K562 (cell line): ENCODE measurements at regions not wholly inside any gene's neighbourhood (a gene's known extent, or its start where the extent isn't known, plus 50 kb on each side); places are given as distances from the start of the nearest gene placed in this dataset.

Experiments used
- COPS2 ChIP-seq: fragments of 450-650 bp; conservative IDR thresholded peaks from 2 replicates; pipeline ENCODE4 v1.6.1; 2016; ENCODE audit warnings: mild to moderate bottlenecking, moderate library complexity
- FOXK2 ChIP-seq, 2 experiments: fragments of 450-650 bp; IDR thresholded peaks in 1 of 2; conservative IDR thresholded peaks in 1 of 2; 2 replicates each; pipeline ENCODE4 v1.6.1; 2016; ENCODE audit warnings: low read depth in 2 of 2, mild to moderate bottlenecking in 1 of 2
- MAZ ChIP-seq, 2 experiments: fragments of 450-650 bp in 1 of 2; sonication (generic) in 1 of 2; formaldehyde crosslinking; IDR thresholded peaks in 1 of 2; conservative IDR thresholded peaks in 1 of 2; 2 replicates each; pipeline versions ENCODE4 v1.4.0 to v1.5.0; 2020; ENCODE audit warnings: mild to moderate bottlenecking in 1 of 2, missing genetic modification reagents in 1 of 2
- REST ChIP-seq, 2 experiments: fragments of 450-650 bp; formaldehyde crosslinking in 1 of 2; IDR thresholded peaks; 2 replicates each; pipeline versions ENCODE4 v1.4.0 to v1.6.1; 2014 to 2020; ENCODE audit warnings: mild to moderate bottlenecking in 2 of 2, borderline replicate concordance in 1 of 2, low read depth in 1 of 2
- RFX7 ChIP-seq: fragments of 250-450 bp; sonication (Bioruptor Pico); IDR thresholded peaks from 2 replicates; pipeline ENCODE4 v1.5.1; 2021; ENCODE audit warnings: mild to moderate bottlenecking
- SIRT6 ChIP-seq: IDR thresholded peaks from one replicate; pipeline ENCODE4 v1.6.1; 2012; ENCODE audit warnings: low read depth, mild to moderate bottlenecking, control low read depth, inconsistent platforms, low read length, moderate library complexity
- SMARCE1 ChIP-seq: fragments of 450-650 bp; IDR thresholded peaks from 2 replicates; pipeline ENCODE4 v1.7.1; 2016; ENCODE audit warnings: mild to moderate bottlenecking
- SMC3 ChIP-seq: conservative IDR thresholded peaks from 2 replicates; pipeline ENCODE4 v1.6.1; 2011; ENCODE audit warnings: low read depth, low read length, improper control_type of control experiment; ENCODE audit not compliant: insufficient read depth
- TEAD1 ChIP-seq, 2 experiments: fragments of 450-650 bp in 1 of 2; sonication (generic) in 1 of 2; formaldehyde crosslinking; IDR thresholded peaks; 2 replicates each; pipeline versions ENCODE4 v1.4.0 to v1.8.0; 2020 to 2022; ENCODE audit warnings: mild to moderate bottlenecking in 2 of 2, missing genetic modification reagents in 1 of 2
- XRCC5 ChIP-seq: fragments of 200-400 bp; formaldehyde crosslinking; IDR thresholded peaks from 2 replicates; pipeline ENCODE4 v1.6.1; 2017; ENCODE audit warnings: low read depth, mild to moderate bottlenecking, low read length
- ZBTB33 ChIP-seq: sonication (generic); formaldehyde crosslinking; IDR thresholded peaks from 2 replicates; pipeline ENCODE4 v1.8.1; 2023; ENCODE audit warnings: mild to moderate bottlenecking, missing genetic modification reagents
- ZNF316 ChIP-seq: fragments of 450-650 bp; IDR thresholded peaks from 2 replicates; pipeline ENCODE4 v1.6.1; 2016
- TF ChIP-seq, protein P1 (sequence below): sonication (generic); formaldehyde crosslinking; IDR thresholded peaks from 2 replicates; pipeline ENCODE4 v1.8.1; 2022; ENCODE audit warnings: missing genetic modification reagents
- TF ChIP-seq, protein P2 (sequence below): fragments of 250-450 bp; sonication (Bioruptor Pico); IDR thresholded peaks from 2 replicates; pipeline ENCODE4 v1.8.0; 2022; ENCODE audit warnings: moderate library complexity, mild to moderate bottlenecking, inconsistent platforms
- TF ChIP-seq, protein P3 (sequence below): fragments of 450-650 bp; IDR thresholded peaks from 2 replicates; pipeline ENCODE4 v1.6.1; 2016

GRCh38 chr16:77584205-77584859 is 138.0 kb upstream of the NUDT7 start (continued):
- TF ChIP-seq ZBTB33 (CRISPR knock-in tag) (no peak), REST (IDR thresholded peaks at IDR 0.05; ENCODE audit: borderline replicate concordance) (peak; percentile 78), REST (CRISPR knock-in tag; IDR thresholded peaks at IDR 0.05; ENCODE audit: low read depth) (no peak), COPS2 (no peak), ZNF316 (no peak), MAZ (CRISPR knock-in tag; conservative IDR thresholded peaks at IDR 0.05 in 1 of 2, IDR thresholded peaks at IDR 0.05 in 1 of 2) (no peak), SMC3 (peak; percentile 79), RFX7 (CRISPR knock-in tag) (no peak), XRCC5 (no peak), TEAD1 (CRISPR knock-in tag; IDR thresholded peaks at IDR 0.05) (no peak), FOXK2 (conservative IDR thresholded peaks at IDR 0.05 in 1 of 2, IDR thresholded peaks at IDR 0.05 in 1 of 2; ENCODE audit: low read depth in 2 of 2) (no peak), SMARCE1 (no peak), SIRT6 (no peak)
- TF ChIP-seq, protein P1, sequence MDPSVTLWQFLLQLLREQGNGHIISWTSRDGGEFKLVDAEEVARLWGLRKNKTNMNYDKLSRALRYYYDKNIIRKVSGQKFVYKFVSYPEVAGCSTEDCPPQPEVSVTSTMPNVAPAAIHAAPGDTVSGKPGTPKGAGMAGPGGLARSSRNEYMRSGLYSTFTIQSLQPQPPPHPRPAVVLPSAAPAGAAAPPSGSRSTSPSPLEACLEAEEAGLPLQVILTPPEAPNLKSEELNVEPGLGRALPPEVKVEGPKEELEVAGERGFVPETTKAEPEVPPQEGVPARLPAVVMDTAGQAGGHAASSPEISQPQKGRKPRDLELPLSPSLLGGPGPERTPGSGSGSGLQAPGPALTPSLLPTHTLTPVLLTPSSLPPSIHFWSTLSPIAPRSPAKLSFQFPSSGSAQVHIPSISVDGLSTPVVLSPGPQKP (CRISPR knock-in tag) = no peak
- TF ChIP-seq, protein P2, sequence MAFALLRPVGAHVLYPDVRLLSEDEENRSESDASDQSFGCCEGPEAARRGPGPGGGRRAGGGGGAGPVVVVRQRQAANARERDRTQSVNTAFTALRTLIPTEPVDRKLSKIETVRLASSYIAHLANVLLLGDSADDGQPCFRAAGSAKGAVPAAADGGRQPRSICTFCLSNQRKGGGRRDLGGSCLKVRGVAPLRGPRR (CRISPR knock-in tag) = no peak
- TF ChIP-seq, protein P3, sequence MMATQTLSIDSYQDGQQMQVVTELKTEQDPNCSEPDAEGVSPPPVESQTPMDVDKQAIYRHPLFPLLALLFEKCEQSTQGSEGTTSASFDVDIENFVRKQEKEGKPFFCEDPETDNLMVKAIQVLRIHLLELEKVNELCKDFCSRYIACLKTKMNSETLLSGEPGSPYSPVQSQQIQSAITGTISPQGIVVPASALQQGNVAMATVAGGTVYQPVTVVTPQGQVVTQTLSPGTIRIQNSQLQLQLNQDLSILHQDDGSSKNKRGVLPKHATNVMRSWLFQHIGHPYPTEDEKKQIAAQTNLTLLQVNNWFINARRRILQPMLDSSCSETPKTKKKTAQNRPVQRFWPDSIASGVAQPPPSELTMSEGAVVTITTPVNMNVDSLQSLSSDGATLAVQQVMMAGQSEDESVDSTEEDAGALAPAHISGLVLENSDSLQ = no peak
